ENCODE measurements at regions not wholly inside any gene's neighbourhood (a gene's known extent, or its start where the extent isn't known, plus 50 kb on each side); places are given as distances from the start of the nearest gene placed in this dataset.

DNA sequence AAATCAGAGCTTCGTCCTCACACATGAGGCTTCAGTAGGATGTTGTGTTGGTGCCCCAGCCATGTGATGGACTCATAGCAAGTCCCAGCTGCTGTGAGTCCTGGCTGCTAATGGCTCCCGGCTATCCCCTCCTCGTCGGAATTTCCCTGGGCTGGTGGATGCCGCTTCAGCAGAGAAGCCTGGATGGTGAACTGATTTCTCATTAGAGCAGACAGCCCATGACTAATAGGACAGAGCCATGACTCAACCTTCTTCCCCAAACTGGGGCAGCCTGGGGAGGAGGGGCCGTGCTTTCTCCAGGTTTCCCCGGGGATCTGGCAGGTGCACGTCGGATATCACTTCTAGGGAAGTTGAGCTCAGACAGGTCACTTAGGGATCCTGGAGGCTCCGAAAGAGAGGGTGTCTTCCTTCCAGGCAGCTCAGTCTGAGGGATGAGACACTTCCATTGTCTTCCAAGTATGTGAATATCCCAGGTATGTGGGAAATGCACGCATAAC, 112.7 kb downstream of the ASMT start:
- no peak for TF ChIP-seq EP300 (IDR thresholded peaks at IDR 0.05)
- TF ChIP-seq POLR2AphosphoS5 (IDR thresholded peaks at IDR 0.05), result no peak
- TF ChIP-seq POLR2A (IDR thresholded peaks at IDR 0.05), result no peak
